H9 (cell line): ENCODE measurements at regions not wholly inside any gene's neighbourhood (a gene's known extent, or its start where the extent isn't known, plus 50 kb on each side); places are given as distances from the start of the nearest gene placed in this dataset.

Source experiments
- DNase-seq: peaks from one replicate; pipeline ENCODE4 v3.0.0-alpha.2; 2017
- H2AFZ ChIP-seq: one replicate; pipeline ENCODE4 v1.6.1; 2013; ENCODE audit warnings: mild to moderate bottlenecking, low read length, control low read depth, moderate library complexity
- H2AK5ac ChIP-seq: 2 replicates; pipeline ENCODE4 v1.6.1; 2013; ENCODE audit warnings: low read length, control low read depth, mixed read lengths; ENCODE audit not compliant: insufficient read length
- H2BK120ac ChIP-seq: one replicate; pipeline ENCODE4 v1.6.1; 2013; ENCODE audit warnings: low read depth, mild to moderate bottlenecking, low read length, control low read depth, inconsistent platforms; ENCODE audit not compliant: poor library complexity, severe bottlenecking
- H2BK12ac ChIP-seq: 2 replicates; pipeline ENCODE4 v1.6.1; 2013; ENCODE audit warnings: low read length, control low read depth, mixed read lengths, low read depth; ENCODE audit not compliant: insufficient read length
- H2BK15ac ChIP-seq: 2 replicates; pipeline ENCODE4 v1.6.1; 2013; ENCODE audit warnings: low read depth, low read length, control low read depth
- H2BK20ac ChIP-seq: one replicate; pipeline ENCODE4 v1.6.1; 2013; ENCODE audit warnings: low read depth, mild to moderate bottlenecking, low read length, control low read depth, inconsistent platforms; ENCODE audit not compliant: poor library complexity, severe bottlenecking
- H2BK5ac ChIP-seq: 2 replicates; pipeline ENCODE4 v1.6.1; 2013; ENCODE audit warnings: low read length, control low read depth, mixed read lengths; ENCODE audit not compliant: insufficient read length
- H3K14ac ChIP-seq: 2 replicates; pipeline ENCODE4 v1.6.1; 2013; ENCODE audit warnings: low read length, control low read depth; ENCODE audit not compliant: insufficient read depth
- H3K18ac ChIP-seq: 2 replicates; pipeline ENCODE4 v1.6.1; 2013; ENCODE audit warnings: low read depth, mild to moderate bottlenecking, mixed read lengths, low read length, control low read depth; ENCODE audit not compliant: insufficient read length
- H3K23ac ChIP-seq: 2 replicates; pipeline ENCODE4 v1.6.1; 2013; ENCODE audit warnings: low read length, control low read depth, mixed read lengths, low read depth; ENCODE audit not compliant: insufficient read length
- H3K23me2 ChIP-seq: 2 replicates; pipeline ENCODE4 v1.6.1; 2013; ENCODE audit warnings: low read depth, mild to moderate bottlenecking, mixed read lengths, low read length, control low read depth; ENCODE audit not compliant: insufficient read length, poor library complexity, severe bottlenecking
- H3K27ac ChIP-seq: 2 replicates; pipeline ENCODE4 v1.5.1; 2013; ENCODE audit warnings: low read length, control low read depth, mixed read lengths, low read depth; ENCODE audit not compliant: insufficient read length
- H3K27me3 ChIP-seq: 2 replicates; pipeline ENCODE4 v1.6.1; 2013; ENCODE audit warnings: low read length, control low read depth, inconsistent platforms; ENCODE audit not compliant: insufficient read depth
- H3K4ac ChIP-seq: 2 replicates; pipeline ENCODE4 v1.6.1; 2013; ENCODE audit warnings: low read depth, mild to moderate bottlenecking, control low read depth, inconsistent platforms, low read length, moderate library complexity
- H3K4me1 ChIP-seq: 2 replicates; pipeline ENCODE4 v1.6.1; 2013; ENCODE audit warnings: low read length, control low read depth, inconsistent platforms; ENCODE audit not compliant: insufficient read depth
- H3K4me2 ChIP-seq: 2 replicates; pipeline ENCODE4 v1.6.1; 2013; ENCODE audit warnings: low read length, control low read depth, mixed read lengths; ENCODE audit not compliant: insufficient read length, insufficient read depth
- H3K56ac ChIP-seq: 2 replicates; pipeline ENCODE4 v1.6.1; 2013; ENCODE audit warnings: low read depth, mild to moderate bottlenecking, mixed read lengths, low read length, control low read depth; ENCODE audit not compliant: insufficient read length
- H3K79me1 ChIP-seq: 2 replicates; pipeline ENCODE4 v1.6.1; 2013; ENCODE audit warnings: low read depth, mild to moderate bottlenecking, moderate library complexity, low read length, control low read depth, inconsistent platforms; ENCODE audit not compliant: insufficient read depth, poor library complexity, severe bottlenecking
- H3K79me2 ChIP-seq: 2 replicates; pipeline ENCODE4 v1.6.1; 2013; ENCODE audit warnings: low read length, control low read depth, inconsistent platforms; ENCODE audit not compliant: insufficient read depth
- H3K9ac ChIP-seq: 2 replicates; pipeline ENCODE4 v1.6.1; 2013; ENCODE audit warnings: low read length, control low read depth, mixed read lengths; ENCODE audit not compliant: insufficient read length; ENCODE audit errors: extremely low read depth
- H3K9me3 ChIP-seq: one replicate; pipeline ENCODE4 v1.6.1; 2013; ENCODE audit warnings: low read depth, low read length, inconsistent platforms; ENCODE audit not compliant: control insufficient read depth
- H3T11ph ChIP-seq: one replicate; pipeline ENCODE4 v1.6.1; 2013; ENCODE audit warnings: mild to moderate bottlenecking, low read length, control low read depth, inconsistent platforms
- H4K20me1 ChIP-seq: one replicate; pipeline ENCODE4 v1.6.1; 2013; ENCODE audit not compliant: control insufficient read depth, insufficient read length, insufficient read depth
- H4K5ac ChIP-seq: 2 replicates; pipeline ENCODE4 v1.6.1; 2013; ENCODE audit warnings: low read depth, mild to moderate bottlenecking, mixed read lengths, low read length, control low read depth; ENCODE audit not compliant: insufficient read length
- H4K8ac ChIP-seq: replicated peaks from 2 replicates; pipeline ENCODE4 v1.6.1; 2013; ENCODE audit warnings: low read length, control low read depth, mixed read lengths, low read depth; ENCODE audit not compliant: insufficient read length
- H4K91ac ChIP-seq: 2 replicates; pipeline ENCODE4 v1.6.1; 2013; ENCODE audit warnings: low read depth, mild to moderate bottlenecking, moderate library complexity, mixed read lengths, low read length, control low read depth; ENCODE audit not compliant: insufficient read length
- H3K27ac Mint-ChIP-seq, 3 experiments: 2 replicates in 2 of 3; 3 replicates in 1 of 3; pipeline ENCODE4 v1.8.0; 2020 to 2021; ENCODE audit warnings: mixed read lengths in 3 of 3, mild to moderate bottlenecking in 1 of 3, moderate library complexity in 1 of 3
- H3K27me3 Mint-ChIP-seq: 2 replicates; pipeline ENCODE4 v1.8.0; 2021; ENCODE audit warnings: low read depth, mild to moderate bottlenecking, moderate library complexity, mixed read lengths
- H3K36me3 Mint-ChIP-seq, 3 experiments: 2 replicates in 2 of 3; 3 replicates in 1 of 3; pipeline ENCODE4 v1.8.0; 2020 to 2021; ENCODE audit warnings: low read depth in 3 of 3, mixed read lengths in 3 of 3; ENCODE audit not compliant: insufficient read depth in 1 of 3
- H3K4me1 Mint-ChIP-seq, 2 experiments: 2 replicates each; pipeline ENCODE4 v1.8.0; 2020; ENCODE audit warnings: mixed read lengths in 2 of 2
- H3K4me3 Mint-ChIP-seq, 2 experiments: 2 replicates in 1 of 2; 3 replicates in 1 of 2; pipeline ENCODE4 v1.8.0; 2020 to 2021; ENCODE audit warnings: mild to moderate bottlenecking in 2 of 2, mixed read lengths in 2 of 2, moderate library complexity in 1 of 2
- H3K9me3 Mint-ChIP-seq, 2 experiments: 2 replicates in 1 of 2; 3 replicates in 1 of 2; pipeline ENCODE4 v1.8.0; 2020; ENCODE audit warnings: mild to moderate bottlenecking in 2 of 2, mixed read lengths in 2 of 2, moderate library complexity in 1 of 2
- CTCF ChIP-seq: fragments of 200-600 bp; sonication (generic); conservative IDR thresholded peaks from 3 replicates; pipeline ENCODE4 v1.8.0; 2021; ENCODE audit warnings: antibody characterized with exemption, mild to moderate bottlenecking
- WGBS: extraction: QIAGEN DNeasy Blood & Tissue Kit; methylation state at CpG from one replicate; pipeline ENCODE4 v1.1.7; 2013; ENCODE audit warnings: missing lambda C conversion rate, low lambda C conversion rate, mixed read lengths; ENCODE audit not compliant: insufficient read length; ENCODE audit errors: extremely low coverage; 5-methylcytosine and 5-hydroxymethylcytosine counted together

GRCh38 chr5:25516141-25516540, 871.4 kb upstream of the CDH10 start:
- Histone ChIP-seq H2AK5ac (no peak overlapping the region), H2AFZ (no peak overlapping the region), H3K18ac (no peak overlapping the region), H3K23ac (no peak overlapping the region), H2BK5ac (no peak overlapping the region), H2BK20ac (no peak overlapping the region), H4K20me1 (no peaks in the 10 kb centered on the region), H3K56ac (no peak overlapping the region), H2BK120ac (no peak overlapping the region), H4K5ac (no peak overlapping the region), H2BK12ac (no peak overlapping the region), H3K27me3 (no peaks in the 10 kb centered on the region), H3K4ac (no peak overlapping the region), H3K4me1 (no peaks in the 10 kb centered on the region), H3T11ph (no peak overlapping the region), H3K14ac (no peak overlapping the region), H3K79me1 (no peaks in the 10 kb centered on the region), H3K9me3 (no peaks in the 10 kb centered on the region), H3K9ac (no peak overlapping the region), H4K91ac (no peak overlapping the region), H2BK15ac (no peak overlapping the region), H3K4me2 (no peak overlapping the region), H4K8ac (no peak overlapping the region), H3K79me2 (no peaks in the 10 kb centered on the region), H3K27ac (no peak overlapping the region), H3K23me2 (no peaks in the 10 kb centered on the region)
- Mint-ChIP-seq H3K4me1 (peaks cover 4 to 5% of the 10 kb centered on the region in 2 experiments; a peak in 1 of 4 replicates), H3K36me3 (no peaks in the 10 kb centered on the region; a peak in 2 of 7 replicates), H3K9me3 (peaks cover 0 to 5% of the 10 kb centered on the region in 2 experiments; a peak in 2 of 5 replicates), H3K4me3 (no peak overlapping the region), H3K27ac (peak overlapping the region in 1 of 3 experiments; percentile 15; a peak in 1 of 7 replicates), H3K27me3 (no peaks in the 10 kb centered on the region)
- no peak for TF ChIP-seq CTCF
- WGBS, result no CpG with 5 or more reads among the region's 2 CpGs
- no peak for DNase-seq
